ENCODE measurements at regions not wholly inside any gene's neighbourhood (a gene's known extent, or its start where the extent isn't known, plus 50 kb on each side); places are given as distances from the start of the nearest gene placed in this dataset.

GRCh38 chr6:44004136-44004535, 123.1 kb downstream of the MRPL14 start:
- TF ChIP-seq CTCF (IDR thresholded peaks at IDR 0.05) (no peak), POLR2AphosphoS5 (IDR thresholded peaks at IDR 0.05) (no peak), POLR2A (IDR thresholded peaks at IDR 0.05) (no peak)

Data from breast epithelium (tissue), 3 donors.